ENCODE measurements at regions not wholly inside any gene's neighbourhood (a gene's known extent, or its start where the extent isn't known, plus 50 kb on each side); places are given as distances from the start of the nearest gene placed in this dataset.

GRCh38 chr6:22756365-22756764 lies 187.0 kb downstream of the HDGFL1 start:
- no peak overlapping the region for H3K4me3 ChIP-seq
- H3K36me3 ChIP-seq: no peaks in the 10 kb centered on the region
- 53% methylated on average over 3 of the region's 3 CpGs for WGBS
- no peak for DNase-seq (ENCODE audit: low spot score in 2 of 2)
- H3K4me1 ChIP-seq: no peaks in the 10 kb centered on the region
- H3K9me3 ChIP-seq: peaks cover 3% of the 10 kb centered on the region
- no peak for TF ChIP-seq CTCF (IDR thresholded peaks at IDR 0.05)
- TF ChIP-seq POLR2A (IDR thresholded peaks at IDR 0.05): no peak
- no peak for TF ChIP-seq POLR2AphosphoS5 (IDR thresholded peaks at IDR 0.05)
- TF ChIP-seq EP300 (IDR thresholded peaks at IDR 0.05): no peak
- H3K27me3 ChIP-seq: no peaks in the 10 kb centered on the region
- H3K27ac ChIP-seq: no peak overlapping the region

DNA sequence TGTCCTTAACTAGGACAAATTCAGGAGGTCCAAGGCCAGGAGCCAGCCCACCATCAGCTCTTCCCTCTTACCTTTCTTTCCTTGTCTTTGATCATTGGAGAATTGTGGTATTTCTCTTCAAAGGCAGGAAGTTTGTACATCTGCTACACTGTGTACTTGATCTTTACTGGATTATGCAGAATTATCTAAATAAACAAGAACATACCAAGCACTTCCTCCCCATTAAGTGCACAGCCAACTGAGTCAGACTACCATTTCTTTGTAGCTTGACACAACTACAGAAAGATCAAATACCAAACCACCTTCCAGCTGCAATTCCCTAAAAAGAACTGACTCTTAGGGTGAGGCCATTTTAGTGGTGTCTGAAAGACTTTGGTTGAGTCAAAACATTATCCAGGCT lies 195.1 kb downstream of the HDGFL1 start:
- no peak for DNase-seq (ENCODE audit: low spot score in 2 of 2)
- Histone ChIP-seq H3K9me3 (peaks cover 8% of the 10 kb centered on the region), H3K4me1 (no peaks in the 10 kb centered on the region), H3K36me3 (no peaks in the 10 kb centered on the region), H3K27me3 (no peaks in the 10 kb centered on the region), H3K4me3 (no peak overlapping the region), H3K27ac (no peak overlapping the region)
- TF ChIP-seq EP300 (IDR thresholded peaks at IDR 0.05): no peak
- no peak for TF ChIP-seq POLR2A (IDR thresholded peaks at IDR 0.05)
- TF ChIP-seq POLR2AphosphoS5 (IDR thresholded peaks at IDR 0.05): no peak
- no peak for TF ChIP-seq CTCF (IDR thresholded peaks at IDR 0.05)

DNA sequence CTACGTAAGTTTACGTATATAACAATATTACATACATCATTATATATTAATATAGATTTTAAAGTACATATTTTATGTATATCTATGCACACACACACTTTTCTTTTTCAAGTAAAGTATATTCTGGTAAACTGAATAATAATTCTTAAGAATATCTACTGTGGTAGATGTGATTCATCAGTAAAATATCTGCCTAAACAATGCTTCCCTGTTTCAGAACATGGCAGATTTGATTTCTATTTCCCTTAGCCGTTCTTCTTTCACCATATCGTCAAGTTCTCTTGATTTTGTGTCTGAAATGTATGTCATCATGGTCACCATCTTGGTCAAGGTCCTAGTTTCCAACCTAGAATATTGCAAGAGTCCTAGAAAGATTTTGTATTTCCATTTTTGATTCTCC lies 195.6 kb downstream of the HDGFL1 start:
- 86% methylated on average over 4 of the region's 4 CpGs for WGBS
- TF ChIP-seq POLR2AphosphoS5 (IDR thresholded peaks at IDR 0.05) (no peak), CTCF (IDR thresholded peaks at IDR 0.05) (no peak), POLR2A (IDR thresholded peaks at IDR 0.05) (no peak), EP300 (IDR thresholded peaks at IDR 0.05) (no peak)
- H3K27me3 ChIP-seq: no peaks in the 10 kb centered on the region
- H3K9me3 ChIP-seq: peaks cover 8% of the 10 kb centered on the region
- no peak for DNase-seq (ENCODE audit: low spot score in 2 of 2)
- H3K4me1 ChIP-seq: no peaks in the 10 kb centered on the region
- H3K27ac ChIP-seq: no peak overlapping the region
- H3K4me3 ChIP-seq: no peak overlapping the region
- no peaks in the 10 kb centered on the region for H3K36me3 ChIP-seq

DNA sequence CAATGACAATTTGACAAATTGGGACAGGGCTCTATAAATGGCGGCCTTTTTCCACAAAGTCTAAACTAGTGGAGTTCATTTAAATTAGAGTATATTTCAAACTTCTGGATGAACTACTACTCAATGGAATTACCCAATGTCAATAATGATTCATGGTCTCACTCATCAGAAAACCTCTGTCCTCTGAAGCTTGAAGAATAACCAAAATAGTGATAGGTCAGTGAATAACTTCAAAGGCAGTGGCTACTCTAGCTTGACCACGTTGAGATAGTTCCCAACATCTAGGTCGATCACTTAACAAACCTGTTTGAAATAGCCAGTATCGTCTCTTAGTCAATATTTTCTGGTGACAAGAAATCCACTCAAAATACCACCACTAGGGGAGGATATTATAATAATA lies 197.6 kb downstream of the HDGFL1 start:
- Histone ChIP-seq H3K4me3 (no peak overlapping the region), H3K4me1 (no peaks in the 10 kb centered on the region), H3K27ac (no peak overlapping the region), H3K9me3 (no peaks in the 10 kb centered on the region), H3K27me3 (no peaks in the 10 kb centered on the region), H3K36me3 (no peaks in the 10 kb centered on the region)
- WGBS: 90% methylated on average over 4 of the region's 4 CpGs
- DNase-seq (ENCODE audit: low spot score in 2 of 2): no peak
- TF ChIP-seq CTCF (IDR thresholded peaks at IDR 0.05) (no peak), POLR2A (IDR thresholded peaks at IDR 0.05) (no peak), POLR2AphosphoS5 (IDR thresholded peaks at IDR 0.05) (no peak), EP300 (IDR thresholded peaks at IDR 0.05) (no peak)

- Histone ChIP-seq H3K4me1 (no peaks in the 10 kb centered on the region), H3K4me3 (no peak overlapping the region), H3K9me3 (no peaks in the 10 kb centered on the region), H3K27ac (no peak overlapping the region), H3K36me3 (no peaks in the 10 kb centered on the region), H3K27me3 (no peaks in the 10 kb centered on the region)
- DNase-seq (ENCODE audit: low spot score in 2 of 2): no peak
- WGBS: 90% methylated on average over 1 of the region's 1 CpG
- TF ChIP-seq EP300 (IDR thresholded peaks at IDR 0.05) (no peak), POLR2A (IDR thresholded peaks at IDR 0.05) (no peak), POLR2AphosphoS5 (IDR thresholded peaks at IDR 0.05) (no peak), CTCF (IDR thresholded peaks at IDR 0.05) (no peak)
These were observed 200.7 kb downstream of the HDGFL1 start for GRCh38 chr6:22770054-22770453.
